Trophoblast cell (in vitro differentiated cells and primary cell): ENCODE measurements at regions not wholly inside any gene's neighbourhood (a gene's known extent, or its start where the extent isn't known, plus 50 kb on each side); places are given as distances from the start of the nearest gene placed in this dataset.
"Not testable (repeated sequence)": the region's sequence is repeated elsewhere in the genome, so short reads cannot be mapped to it uniquely, and the experiment has no call there.

Experiments used
- DNase-seq, 2 donors: peaks; one replicate each; pipeline ENCODE4 v3.0.0-alpha.2; 2016
- H2AFZ ChIP-seq: 2 replicates; pipeline ENCODE4 v1.6.1; 2013; ENCODE audit warnings: low read length, moderate library complexity, mild to moderate bottlenecking; ENCODE audit not compliant: insufficient read depth, poor library complexity
- H2AK5ac ChIP-seq: 2 replicates; pipeline ENCODE4 v1.6.1; 2013; ENCODE audit warnings: mild to moderate bottlenecking, low read length
- H2BK120ac ChIP-seq: 2 replicates; pipeline ENCODE4 v1.6.1; 2013; ENCODE audit warnings: low read length, mild to moderate bottlenecking, moderate library complexity; ENCODE audit not compliant: insufficient read depth, poor library complexity
- H2BK12ac ChIP-seq: 2 replicates; pipeline ENCODE4 v1.6.1; 2013; ENCODE audit warnings: mild to moderate bottlenecking, low read length, moderate library complexity
- H2BK5ac ChIP-seq: 2 replicates; pipeline ENCODE4 v1.6.1; 2013; ENCODE audit warnings: low read length, low read depth, moderate library complexity, mild to moderate bottlenecking; ENCODE audit not compliant: poor library complexity
- H3K14ac ChIP-seq: 2 replicates; pipeline ENCODE4 v1.6.1; 2013; ENCODE audit warnings: mild to moderate bottlenecking, low read length
- H3K18ac ChIP-seq: 2 replicates; pipeline ENCODE4 v1.6.1; 2013; ENCODE audit warnings: mild to moderate bottlenecking, low read length
- H3K23ac ChIP-seq: 2 replicates; pipeline ENCODE4 v1.6.1; 2013; ENCODE audit warnings: low read length
- H3K27ac ChIP-seq: 2 replicates; pipeline ENCODE4 v1.5.1; 2013; ENCODE audit warnings: low read depth, mild to moderate bottlenecking, inconsistent platforms, low read length, moderate library complexity
- H3K27me3 ChIP-seq: 2 replicates; pipeline ENCODE4 v1.6.1; 2013; ENCODE audit warnings: inconsistent platforms, mild to moderate bottlenecking, low read length, moderate library complexity; ENCODE audit not compliant: insufficient read depth
- H3K36me3 ChIP-seq, 2 experiments: 1 replicate in 1 of 2; 2 replicates in 1 of 2; pipeline ENCODE4 v1.6.1; 2013; ENCODE audit warnings: low read length in 2 of 2, mild to moderate bottlenecking in 2 of 2, moderate library complexity in 1 of 2; ENCODE audit not compliant: insufficient read depth in 2 of 2, control insufficient read depth in 1 of 2
- H3K4ac ChIP-seq: 2 replicates; pipeline ENCODE4 v1.6.1; 2013; ENCODE audit warnings: low read depth, mild to moderate bottlenecking, low read length, moderate library complexity
- H3K4me1 ChIP-seq, 2 experiments: 1 replicate in 1 of 2; 2 replicates in 1 of 2; pipeline ENCODE4 v1.6.1; 2013; ENCODE audit warnings: low read length in 2 of 2, mild to moderate bottlenecking in 2 of 2, moderate library complexity in 1 of 2; ENCODE audit not compliant: insufficient read depth in 2 of 2, control insufficient read depth in 1 of 2
- H3K4me2 ChIP-seq: 2 replicates; pipeline ENCODE4 v1.6.1; 2013; ENCODE audit warnings: inconsistent platforms, mild to moderate bottlenecking, low read length, moderate library complexity
- H3K4me3 ChIP-seq: 2 replicates; pipeline ENCODE4 v1.5.1; 2013; ENCODE audit warnings: mild to moderate bottlenecking, low read depth, low read length, inconsistent platforms
- H3K79me1 ChIP-seq: one replicate; pipeline ENCODE4 v1.6.1; 2013; ENCODE audit warnings: low read length
- H3K79me2 ChIP-seq: 2 replicates; pipeline ENCODE4 v1.6.1; 2013; ENCODE audit warnings: low read length, mild to moderate bottlenecking; ENCODE audit not compliant: control insufficient read depth, insufficient read depth, poor library complexity
- H3K9ac ChIP-seq: 2 replicates; pipeline ENCODE4 v1.6.1; 2013; ENCODE audit warnings: mild to moderate bottlenecking, low read length
- H3K9me3 ChIP-seq: 2 replicates; pipeline ENCODE4 v1.6.1; 2013; ENCODE audit warnings: low read depth, mild to moderate bottlenecking, control low read depth, inconsistent platforms, low read length; ENCODE audit not compliant: insufficient read depth
- H4K12ac ChIP-seq: 2 replicates; pipeline ENCODE4 v1.6.1; 2013; ENCODE audit warnings: low read depth, mild to moderate bottlenecking, low read length, moderate library complexity
- H4K8ac ChIP-seq: 2 replicates; pipeline ENCODE4 v1.6.1; 2013; ENCODE audit warnings: low read depth, mild to moderate bottlenecking, low read length, moderate library complexity
- H4K91ac ChIP-seq: one replicate; pipeline ENCODE4 v1.6.1; 2013; ENCODE audit warnings: low read depth, mild to moderate bottlenecking, low read length, moderate library complexity
- WGBS: extraction: QIAGEN DNeasy Blood & Tissue Kit; methylation state at CpG from one replicate; pipeline ENCODE4 v1.1.7; 2013; ENCODE audit warnings: missing lambda C conversion rate; ENCODE audit not compliant: insufficient read length, insufficient coverage; ENCODE audit errors: extremely low coverage; 5-methylcytosine and 5-hydroxymethylcytosine counted together

DNA sequence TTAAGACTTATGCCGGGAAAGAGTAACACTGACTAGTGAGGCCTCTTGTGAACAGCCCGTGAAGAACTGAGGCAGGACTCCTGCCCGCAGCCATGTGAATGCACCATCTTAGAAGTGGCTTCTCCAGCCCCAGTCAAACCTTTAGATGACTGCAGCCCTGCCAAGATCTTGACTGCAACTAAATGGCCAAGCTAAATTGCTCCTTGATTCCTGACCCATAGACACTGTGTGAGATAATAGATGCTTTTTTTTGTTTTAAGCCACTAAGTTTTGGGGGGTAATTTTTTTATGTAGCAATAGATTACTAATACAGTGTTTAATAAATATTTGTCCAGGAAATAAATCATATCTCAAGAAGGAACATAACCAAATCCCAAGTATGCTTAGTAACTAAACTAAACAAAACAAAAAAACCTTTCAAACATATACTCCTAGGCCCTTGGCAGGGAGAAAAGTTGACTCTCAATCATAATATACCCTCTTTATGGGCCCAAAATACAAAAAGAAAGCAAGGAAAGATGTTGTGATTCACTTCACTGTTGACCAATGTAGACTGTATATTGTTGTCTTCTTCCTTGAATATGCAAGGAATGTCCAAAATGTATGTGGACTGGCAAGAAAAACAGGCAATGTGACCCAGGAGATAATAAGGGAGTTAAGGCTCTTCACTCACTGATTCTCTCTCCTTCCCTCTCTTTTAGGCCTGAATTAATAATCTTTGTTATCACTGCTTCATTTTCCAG lies 79.7 kb upstream of the ZNF366 start:
- no peak overlapping the region for H2AFZ ChIP-seq
- peak overlapping the region; percentile 97 for H4K91ac ChIP-seq
- H3K9ac ChIP-seq: no peak overlapping the region
- H3K14ac ChIP-seq: peak overlapping the region; percentile 66
- peaks cover 7 to 12% of the 10 kb centered on the region in 2 experiments for H3K4me1 ChIP-seq
- H2BK5ac ChIP-seq: peak overlapping the region; percentile 96
- H3K18ac ChIP-seq: peak overlapping the region; percentile 74
- H3K4ac ChIP-seq: peak overlapping the region; percentile 88
- no peaks in the 10 kb centered on the region for H3K9me3 ChIP-seq
- H3K4me3 ChIP-seq: no peak overlapping the region
- peak; percentile 60 to 91 for DNase-seq
- peak overlapping the region; percentile 78 for H4K8ac ChIP-seq
- H3K23ac ChIP-seq: no peak overlapping the region
- H2BK12ac ChIP-seq: peak overlapping the region; percentile 99
- no peaks in the 10 kb centered on the region for H3K36me3 ChIP-seq
- peaks cover 2% of the 10 kb centered on the region for H3K79me2 ChIP-seq
- H2AK5ac ChIP-seq: peak overlapping the region; percentile 97
- no peaks in the 10 kb centered on the region for H3K27me3 ChIP-seq
- WGBS: no CpG with 5 or more reads among the region's 3 CpGs
- H3K79me1 ChIP-seq: peaks cover 14% of the 10 kb centered on the region
- H4K12ac ChIP-seq: no peak overlapping the region
- H3K4me2 ChIP-seq: no peak overlapping the region
- H2BK120ac ChIP-seq: peak overlapping the region; percentile 88
- peak overlapping the region; percentile 72 for H3K27ac ChIP-seq

DNA sequence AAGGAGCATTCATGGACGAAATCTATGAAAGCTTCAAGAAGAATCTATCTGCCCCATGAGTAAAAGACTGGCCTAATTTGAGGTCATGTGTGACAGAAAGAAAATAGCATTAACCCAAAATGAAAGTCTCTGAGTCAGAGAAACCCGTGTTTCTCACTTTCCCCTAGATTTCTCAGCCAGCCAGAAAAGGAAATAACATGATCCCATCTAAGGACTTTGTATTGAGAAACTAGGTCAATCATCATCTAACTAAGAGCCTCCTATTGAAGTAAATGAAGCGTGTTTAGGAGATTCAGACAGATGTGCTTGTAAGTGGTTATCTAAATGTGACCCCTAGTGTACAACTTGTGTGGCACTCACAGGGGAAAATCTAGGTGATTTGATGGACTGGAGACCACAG lies 77.3 kb upstream of the ZNF366 start:
- no peaks in the 10 kb centered on the region for H3K9me3 ChIP-seq
- no peak overlapping the region for H4K91ac ChIP-seq
- H3K79me2 ChIP-seq: peaks cover 2% of the 10 kb centered on the region
- H3K27me3 ChIP-seq: no peaks in the 10 kb centered on the region
- H3K14ac ChIP-seq: no peak overlapping the region
- no peak overlapping the region for H2BK12ac ChIP-seq
- H4K8ac ChIP-seq: no peak overlapping the region
- H3K27ac ChIP-seq: no peak overlapping the region
- WGBS: no CpG with 5 or more reads among the region's 3 CpGs
- H2AK5ac ChIP-seq: no peak overlapping the region
- no peak overlapping the region for H4K12ac ChIP-seq
- no peak overlapping the region for H2AFZ ChIP-seq
- H3K18ac ChIP-seq: no peak overlapping the region
- no peak overlapping the region for H2BK5ac ChIP-seq
- no peak overlapping the region for H2BK120ac ChIP-seq
- H3K4ac ChIP-seq: no peak overlapping the region
- no peak overlapping the region for H3K9ac ChIP-seq
- H3K4me1 ChIP-seq: peaks cover 7 to 12% of the 10 kb centered on the region in 2 experiments
- H3K23ac ChIP-seq: no peak overlapping the region
- H3K79me1 ChIP-seq: peaks cover 14% of the 10 kb centered on the region
- no peaks in the 10 kb centered on the region for H3K36me3 ChIP-seq
- DNase-seq: no peak
- H3K4me2 ChIP-seq: no peak overlapping the region
- H3K4me3 ChIP-seq: no peak overlapping the region

DNA sequence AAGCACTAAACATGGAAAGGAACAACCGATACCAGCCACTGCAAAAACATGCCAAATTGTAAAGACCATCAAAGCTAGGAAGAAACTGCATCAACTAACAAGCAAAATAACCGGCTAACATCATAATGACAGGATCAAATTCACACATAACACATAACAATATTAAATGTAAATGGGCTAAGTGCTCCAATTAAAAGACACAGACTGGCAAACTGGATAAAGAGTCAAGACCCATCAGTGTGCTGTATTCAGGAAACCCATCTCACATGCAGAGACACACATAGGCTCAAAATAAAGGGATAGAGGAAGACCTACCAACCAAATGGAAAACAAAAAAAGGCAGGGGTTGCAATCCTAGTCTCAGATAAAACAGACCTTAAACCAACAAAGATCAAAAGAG lies 72.1 kb upstream of the ZNF366 start:
- H2AK5ac ChIP-seq, H3K4me2 ChIP-seq, H4K8ac ChIP-seq, H3K79me2 ChIP-seq, H3K9me3 ChIP-seq, H3K27me3 ChIP-seq, H3K18ac ChIP-seq, H2BK120ac ChIP-seq, H3K4me1 ChIP-seq, H3K4ac ChIP-seq, H3K9ac ChIP-seq, H3K27ac ChIP-seq, H4K12ac ChIP-seq, H2BK12ac ChIP-seq, H3K36me3 ChIP-seq, H2AFZ ChIP-seq, H3K14ac ChIP-seq, H4K91ac ChIP-seq, H3K23ac ChIP-seq, DNase-seq, H3K79me1 ChIP-seq, H3K4me3 ChIP-seq, H2BK5ac ChIP-seq: not testable (repeated sequence)
- WGBS: no CpG with 5 or more reads among the region's 2 CpGs

DNA sequence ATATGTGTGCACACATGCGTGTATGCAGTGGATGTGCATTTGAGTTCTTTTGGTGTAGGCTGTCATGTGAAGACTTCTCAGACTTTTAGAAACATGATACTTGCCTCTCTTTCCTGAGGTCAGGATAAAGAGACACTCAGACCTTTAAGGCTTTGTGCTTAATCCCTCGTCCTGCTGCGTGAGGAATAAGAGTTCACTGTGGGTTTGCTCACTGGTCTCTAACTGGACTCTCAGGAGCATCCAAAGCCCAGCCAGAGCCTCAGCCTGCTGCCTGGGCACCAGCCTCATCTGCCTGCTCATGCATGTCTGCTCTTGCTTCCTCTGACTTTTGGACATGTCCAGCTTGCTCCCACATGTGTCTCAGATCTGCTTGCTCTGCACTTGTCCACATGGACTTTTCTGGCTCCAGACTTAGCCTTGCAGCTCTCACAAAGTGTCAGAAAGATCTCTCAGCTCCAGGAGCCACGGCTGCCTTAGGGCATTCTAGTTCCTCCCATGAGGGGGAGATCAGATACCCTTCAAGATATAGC lies 65.1 kb upstream of the ZNF366 start:
- peaks cover 2% of the 10 kb centered on the region for H3K79me1 ChIP-seq
- H2BK12ac ChIP-seq: peak overlapping the region; percentile 24
- no peak overlapping the region for H4K12ac ChIP-seq
- H3K79me2 ChIP-seq: no peaks in the 10 kb centered on the region
- no peak overlapping the region for H3K4me3 ChIP-seq
- H2BK120ac ChIP-seq: no peak overlapping the region
- no peak overlapping the region for H3K4me2 ChIP-seq
- no peak overlapping the region for H2BK5ac ChIP-seq
- H4K8ac ChIP-seq: no peak overlapping the region
- H2AK5ac ChIP-seq: no peak overlapping the region
- no peak overlapping the region for H3K27ac ChIP-seq
- no peak for DNase-seq
- H3K4ac ChIP-seq: no peak overlapping the region
- H3K27me3 ChIP-seq: no peaks in the 10 kb centered on the region
- H3K36me3 ChIP-seq: no peaks in the 10 kb centered on the region
- WGBS: no CpG with 5 or more reads among the region's 4 CpGs
- H2AFZ ChIP-seq: no peak overlapping the region
- no peaks in the 10 kb centered on the region for H3K4me1 ChIP-seq
- H3K18ac ChIP-seq: no peak overlapping the region
- H3K9me3 ChIP-seq: peaks cover 2% of the 10 kb centered on the region
- H3K9ac ChIP-seq: no peak overlapping the region
- H4K91ac ChIP-seq: no peak overlapping the region
- H3K14ac ChIP-seq: no peak overlapping the region
- no peak overlapping the region for H3K23ac ChIP-seq
